ENCODE measurements at regions not wholly inside any gene's neighbourhood (a gene's known extent, or its start where the extent isn't known, plus 50 kb on each side); places are given as distances from the start of the nearest gene placed in this dataset.

DNA sequence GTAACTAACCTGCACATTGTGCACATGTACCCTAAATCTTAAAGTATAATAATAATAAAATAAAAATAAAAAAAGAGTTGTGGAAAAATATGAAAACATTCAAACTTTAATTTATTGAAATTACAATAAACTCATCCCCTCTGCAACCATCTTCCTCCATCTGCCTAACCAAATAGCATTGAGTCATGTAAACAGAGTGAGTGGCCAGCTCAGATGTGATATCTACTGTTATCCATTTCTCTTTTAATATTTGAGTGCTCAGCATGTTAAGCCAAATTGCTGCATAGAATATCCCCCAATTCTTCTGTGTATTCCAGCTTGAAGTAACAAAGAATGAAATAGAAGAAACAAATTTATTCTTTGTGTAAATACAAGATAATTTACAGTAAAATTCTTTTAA is 124.4 kb upstream of the HMHB1 start:
- TF ChIP-seq, protein P1, sequence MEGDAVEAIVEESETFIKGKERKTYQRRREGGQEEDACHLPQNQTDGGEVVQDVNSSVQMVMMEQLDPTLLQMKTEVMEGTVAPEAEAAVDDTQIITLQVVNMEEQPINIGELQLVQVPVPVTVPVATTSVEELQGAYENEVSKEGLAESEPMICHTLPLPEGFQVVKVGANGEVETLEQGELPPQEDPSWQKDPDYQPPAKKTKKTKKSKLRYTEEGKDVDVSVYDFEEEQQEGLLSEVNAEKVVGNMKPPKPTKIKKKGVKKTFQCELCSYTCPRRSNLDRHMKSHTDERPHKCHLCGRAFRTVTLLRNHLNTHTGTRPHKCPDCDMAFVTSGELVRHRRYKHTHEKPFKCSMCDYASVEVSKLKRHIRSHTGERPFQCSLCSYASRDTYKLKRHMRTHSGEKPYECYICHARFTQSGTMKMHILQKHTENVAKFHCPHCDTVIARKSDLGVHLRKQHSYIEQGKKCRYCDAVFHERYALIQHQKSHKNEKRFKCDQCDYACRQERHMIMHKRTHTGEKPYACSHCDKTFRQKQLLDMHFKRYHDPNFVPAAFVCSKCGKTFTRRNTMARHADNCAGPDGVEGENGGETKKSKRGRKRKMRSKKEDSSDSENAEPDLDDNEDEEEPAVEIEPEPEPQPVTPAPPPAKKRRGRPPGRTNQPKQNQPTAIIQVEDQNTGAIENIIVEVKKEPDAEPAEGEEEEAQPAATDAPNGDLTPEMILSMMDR (IDR thresholded peaks at IDR 0.05) = no peak
- TF ChIP-seq EP300 (IDR thresholded peaks at IDR 0.05) (no peak), POLR2A (IDR thresholded peaks at IDR 0.05) (no peak), POLR2AphosphoS5 (IDR thresholded peaks at IDR 0.05) (no peak)
